Fibroblast of the aortic adventitia (primary cell): ENCODE measurements at regions not wholly inside any gene's neighbourhood (a gene's known extent, or its start where the extent isn't known, plus 50 kb on each side); places are given as distances from the start of the nearest gene placed in this dataset.

ENCODE experiments used
- DNase-seq: peaks from one replicate; pipeline ENCODE4 v3.0.0-alpha.2; 2010; ENCODE audit warnings: low read depth
- H3K4me3 ChIP-seq: 2 replicates; pipeline ENCODE4 v1.5.1; 2011; ENCODE audit warnings: low read depth, mild to moderate bottlenecking, control low read depth, low read length, moderate library complexity
- TF ChIP-seq, protein P1 (sequence below): IDR thresholded peaks from 2 replicates; pipeline ENCODE4 v1.5.1; 2011; ENCODE audit warnings: mild to moderate bottlenecking, low read length, control low read depth, inconsistent platforms; ENCODE audit not compliant: insufficient read depth

DNA sequence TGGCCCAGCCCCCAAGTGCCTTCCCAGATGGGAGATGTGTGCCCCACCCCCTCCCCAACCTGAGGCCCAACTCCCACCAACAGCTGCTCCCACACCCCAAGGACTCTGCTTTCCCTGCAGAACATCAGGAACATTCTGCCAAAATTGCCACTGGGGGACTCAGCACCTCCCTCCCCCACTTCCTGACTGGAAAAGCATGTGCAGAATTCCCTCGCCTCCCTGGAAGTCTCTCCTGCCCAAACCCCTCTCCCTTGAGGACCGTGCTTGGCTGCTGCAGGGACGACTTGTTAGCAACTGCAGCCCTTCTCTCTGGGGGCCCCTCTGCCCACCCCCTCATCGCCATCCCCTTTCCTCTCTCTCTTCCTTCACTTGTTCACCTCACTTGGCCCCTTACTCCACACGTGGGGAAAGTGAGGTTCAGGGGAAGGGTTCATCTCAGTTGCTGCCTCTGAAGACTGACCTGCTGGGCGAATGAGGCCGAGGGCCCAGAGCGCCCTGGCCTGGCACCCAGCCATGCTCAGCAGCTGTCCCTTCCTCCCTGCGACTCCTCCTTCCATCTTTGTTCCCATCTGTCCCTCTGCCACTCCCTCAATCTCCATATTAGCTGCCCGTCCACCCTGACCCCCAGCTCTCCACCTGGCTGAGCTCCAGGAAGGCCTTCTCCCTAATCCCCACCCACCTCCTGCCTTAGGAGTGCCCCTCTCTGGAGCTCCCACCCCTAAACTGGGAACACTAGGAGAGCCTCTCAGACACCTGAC, 105.1 kb downstream of the CHST1 start:
- no peak for DNase-seq
- H3K4me3 ChIP-seq, result no peak overlapping the region
- TF ChIP-seq, protein P1, sequence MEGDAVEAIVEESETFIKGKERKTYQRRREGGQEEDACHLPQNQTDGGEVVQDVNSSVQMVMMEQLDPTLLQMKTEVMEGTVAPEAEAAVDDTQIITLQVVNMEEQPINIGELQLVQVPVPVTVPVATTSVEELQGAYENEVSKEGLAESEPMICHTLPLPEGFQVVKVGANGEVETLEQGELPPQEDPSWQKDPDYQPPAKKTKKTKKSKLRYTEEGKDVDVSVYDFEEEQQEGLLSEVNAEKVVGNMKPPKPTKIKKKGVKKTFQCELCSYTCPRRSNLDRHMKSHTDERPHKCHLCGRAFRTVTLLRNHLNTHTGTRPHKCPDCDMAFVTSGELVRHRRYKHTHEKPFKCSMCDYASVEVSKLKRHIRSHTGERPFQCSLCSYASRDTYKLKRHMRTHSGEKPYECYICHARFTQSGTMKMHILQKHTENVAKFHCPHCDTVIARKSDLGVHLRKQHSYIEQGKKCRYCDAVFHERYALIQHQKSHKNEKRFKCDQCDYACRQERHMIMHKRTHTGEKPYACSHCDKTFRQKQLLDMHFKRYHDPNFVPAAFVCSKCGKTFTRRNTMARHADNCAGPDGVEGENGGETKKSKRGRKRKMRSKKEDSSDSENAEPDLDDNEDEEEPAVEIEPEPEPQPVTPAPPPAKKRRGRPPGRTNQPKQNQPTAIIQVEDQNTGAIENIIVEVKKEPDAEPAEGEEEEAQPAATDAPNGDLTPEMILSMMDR, result no peak

GRCh38 chr11:45556851-45557707, 108.3 kb downstream of the CHST1 start:
- no peak overlapping the region for H3K4me3 ChIP-seq
- peak; percentile 29 for DNase-seq
- TF ChIP-seq, protein P1, result no peak

GRCh38 chr11:45554230-45554967, 111.0 kb downstream of the CHST1 start:
- no peak for DNase-seq
- H3K4me3 ChIP-seq, result no peak overlapping the region
- TF ChIP-seq, protein P1, result no peak

DNA sequence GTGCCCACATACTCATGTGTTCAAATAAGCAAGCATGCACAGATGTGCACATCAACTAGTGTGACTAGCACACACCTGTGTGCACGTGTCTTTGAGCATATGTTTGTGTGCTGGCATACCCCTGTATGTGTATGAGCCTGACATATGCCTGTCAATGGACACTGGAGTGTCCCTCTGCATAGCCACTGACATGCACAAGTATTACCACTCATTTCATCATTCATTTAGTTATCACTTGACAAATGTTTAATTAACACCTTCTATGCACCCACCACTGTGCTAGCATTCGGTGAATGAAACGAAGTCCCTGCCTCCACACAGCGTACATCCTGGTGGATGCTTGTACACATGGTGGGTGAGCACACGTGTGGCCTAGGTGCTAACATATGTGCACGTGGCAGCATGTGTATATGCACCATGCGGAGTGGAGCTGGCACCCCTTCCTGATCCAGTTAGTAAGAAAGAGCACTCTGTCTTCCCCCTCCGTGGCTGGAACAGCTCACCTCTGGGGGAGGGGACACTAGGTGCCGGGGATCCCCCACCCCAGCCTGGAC, 112.0 kb downstream of the CHST1 start:
- TF ChIP-seq, protein P1, result no peak
- no peak overlapping the region for H3K4me3 ChIP-seq

DNA sequence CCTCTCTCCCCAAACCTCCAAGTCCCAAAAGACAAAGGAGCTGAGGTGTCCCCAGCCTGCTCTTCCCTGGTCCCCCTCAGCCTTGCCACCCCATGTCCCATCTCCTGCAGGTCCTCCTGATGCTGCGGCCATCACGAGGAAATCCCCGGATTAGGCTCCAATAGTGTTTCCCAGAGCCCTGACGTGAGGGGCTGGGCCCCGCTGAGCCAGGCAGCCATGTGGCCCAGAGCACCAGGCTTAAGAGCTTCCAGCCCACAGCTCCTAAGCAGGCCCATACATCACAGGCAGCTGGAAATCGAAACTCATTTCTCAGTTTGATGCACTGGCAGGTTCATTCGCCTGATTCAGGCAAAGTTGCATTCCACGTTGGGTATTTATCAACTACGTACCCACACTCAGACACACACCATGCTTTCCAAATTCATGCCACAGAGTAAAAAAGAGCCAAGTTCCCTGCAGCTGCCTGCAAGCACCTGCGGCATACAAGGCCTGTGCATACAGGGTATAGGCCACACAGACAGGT, 114.2 kb downstream of the CHST1 start:
- no peak overlapping the region for H3K4me3 ChIP-seq
- DNase-seq, result no peak
- TF ChIP-seq, protein P1, result no peak

More for the DNA sequence above, 112.0 kb downstream of the CHST1 start:
- DNase-seq, result no peak

GRCh38 chr11:45549257-45549656, 116.2 kb downstream of the CHST1 start:
- TF ChIP-seq, protein P1, result no peak
- no peak overlapping the region for H3K4me3 ChIP-seq
- DNase-seq, result no peak
